GM19238 (cell line): ENCODE measurements at regions not wholly inside any gene's neighbourhood (a gene's known extent, or its start where the extent isn't known, plus 50 kb on each side); places are given as distances from the start of the nearest gene placed in this dataset.

Source experiments
- DNase-seq: peaks from one replicate; pipeline ENCODE4 v3.0.0; 2011; ENCODE audit warnings: low spot score; ENCODE audit not compliant: insufficient read length

- DNase-seq: no peak
Measured at GRCh38 chr14:71361336-71361735, 454.1 kb downstream of the PCNX1 start.

DNA sequence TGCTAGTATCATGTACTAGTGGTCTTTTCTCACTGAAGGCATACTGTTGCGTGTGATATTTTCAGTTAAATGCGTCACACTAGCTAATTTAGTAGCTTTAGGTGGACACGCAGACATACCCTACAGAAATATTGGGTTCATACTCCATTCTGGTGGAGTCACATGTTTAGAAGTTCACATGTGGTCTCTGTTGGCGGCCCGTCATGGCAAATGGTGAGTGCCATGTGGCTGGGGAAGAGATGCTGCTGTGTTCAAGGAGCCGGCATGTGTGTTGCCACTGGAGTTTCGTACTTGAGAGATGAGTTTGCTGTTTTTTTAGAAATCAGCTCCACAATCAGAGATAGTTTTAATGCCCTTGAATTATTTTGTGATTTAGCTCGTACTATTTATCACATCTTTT, 454.6 kb downstream of the PCNX1 start:
- DNase-seq: no peak

- DNase-seq: no peak
Measured at GRCh38 chr14:71362282-71362681, 455.0 kb downstream of the PCNX1 start.

DNA sequence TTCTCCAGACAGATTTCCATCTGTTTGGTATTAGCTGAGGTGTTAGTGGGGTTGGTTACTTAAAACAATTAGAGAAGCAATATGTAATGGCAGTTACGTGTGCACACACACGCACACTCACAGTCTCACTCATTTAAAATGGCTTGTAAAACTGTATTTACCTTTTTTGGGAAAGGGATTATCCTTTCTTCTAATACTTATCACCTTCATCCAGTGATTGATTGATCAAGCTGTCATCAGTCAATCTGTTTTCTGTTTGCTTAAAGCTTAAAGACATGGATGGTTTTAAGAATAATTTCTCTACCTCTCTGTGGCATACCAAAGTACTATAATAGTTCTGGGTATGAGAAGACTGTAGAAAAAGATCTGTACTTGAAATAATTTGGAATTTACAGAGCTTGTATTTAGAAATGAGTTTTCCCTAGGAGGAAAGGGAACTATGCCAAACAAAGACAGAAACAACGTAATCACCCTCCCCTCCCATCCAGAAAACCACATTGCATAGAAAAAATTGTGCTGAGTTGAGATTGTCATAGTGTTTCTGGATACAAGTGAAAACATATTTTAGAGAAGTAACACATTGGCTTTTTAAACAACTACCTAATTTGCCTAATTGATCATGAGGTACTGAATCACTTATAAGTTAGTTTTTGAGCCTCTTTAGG, 455.8 kb downstream of the PCNX1 start:
- no peak for DNase-seq

GRCh38 chr14:71363946-71364925, 457.0 kb downstream of the PCNX1 start:
- DNase-seq: no peak

- no peak for DNase-seq
Measured at GRCh38 chr14:71365361-71365760, 458.1 kb downstream of the PCNX1 start.

DNA sequence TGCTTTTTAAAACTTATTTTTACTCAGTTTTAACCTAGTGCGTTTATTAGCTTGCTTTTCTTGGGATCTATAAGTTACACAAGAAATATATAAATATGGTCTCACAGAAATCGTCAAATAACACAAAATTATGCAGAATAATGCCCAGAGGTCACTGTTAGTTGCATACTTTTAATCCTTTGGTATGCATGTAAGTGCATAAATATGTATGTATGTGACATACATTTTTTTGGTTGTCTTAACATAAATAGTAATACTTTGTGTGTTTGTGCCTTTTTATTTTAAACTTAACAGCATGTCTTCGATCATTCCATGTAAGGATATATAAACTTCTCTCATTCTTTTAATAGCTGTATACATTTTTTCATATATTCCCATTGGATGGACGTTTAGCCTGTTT, 459.6 kb downstream of the PCNX1 start:
- DNase-seq: no peak

GRCh38 chr14:71371711-71372396, 464.6 kb downstream of the PCNX1 start:
- no peak for DNase-seq

DNA sequence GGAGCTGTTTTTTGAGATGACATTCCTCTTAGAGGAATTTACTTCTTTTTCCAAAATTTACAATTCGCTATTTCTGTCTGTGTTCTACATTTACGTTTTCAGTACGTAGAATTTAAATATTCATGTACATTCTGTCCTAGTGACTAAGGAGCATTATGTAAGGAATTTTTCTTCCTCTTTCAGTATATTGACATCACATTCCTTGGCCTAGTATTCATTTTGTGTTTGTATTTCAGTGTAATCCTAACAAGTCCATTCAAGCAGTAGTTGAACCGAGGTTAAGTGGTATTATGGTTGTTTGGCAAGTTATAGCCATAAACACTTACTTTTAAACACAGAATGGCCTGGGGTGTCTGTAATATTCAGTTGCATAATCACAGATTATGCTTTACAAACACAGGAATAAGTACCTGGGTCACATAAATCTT, 465.2 kb downstream of the PCNX1 start:
- no peak for DNase-seq

DNA sequence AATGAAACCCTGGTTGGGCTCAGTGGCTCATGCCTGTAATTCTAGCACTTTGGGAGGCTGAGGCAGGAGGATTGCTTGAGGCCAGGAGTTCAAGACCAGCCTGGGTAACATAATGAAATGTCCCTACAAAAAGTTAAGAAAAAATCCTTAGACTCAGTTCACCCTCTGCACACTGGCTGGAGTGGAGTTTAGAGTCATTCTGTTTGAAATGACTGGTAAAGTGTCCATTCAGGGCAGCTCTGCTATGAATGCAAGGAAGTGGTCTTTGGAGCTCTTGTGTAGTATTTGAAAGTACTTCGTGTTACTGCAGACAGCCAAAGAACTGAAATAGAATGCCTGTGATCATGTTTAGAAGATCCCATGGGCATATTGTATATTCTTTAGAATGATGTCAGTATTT, 466.5 kb downstream of the PCNX1 start:
- no peak for DNase-seq

DNA sequence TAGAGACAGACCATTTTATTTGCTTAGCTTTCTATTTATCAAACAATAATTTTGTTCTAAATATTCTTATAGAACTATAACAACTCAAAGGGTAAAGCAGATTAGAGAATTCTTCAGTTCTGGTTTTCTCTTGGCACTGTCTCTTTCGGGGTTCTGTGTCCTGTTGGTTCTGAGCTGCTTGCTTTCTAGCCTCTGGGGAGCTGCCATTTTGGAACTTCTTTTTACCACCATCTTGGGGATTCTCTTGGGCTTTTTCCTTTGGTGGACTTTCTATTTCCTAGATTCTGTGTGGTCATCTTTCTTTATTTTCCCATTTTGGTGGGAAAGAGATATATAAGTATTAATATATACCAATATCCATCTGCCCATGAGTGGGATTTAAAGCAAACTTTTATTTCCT, 467.7 kb downstream of the PCNX1 start:
- DNase-seq: no peak

GRCh38 chr14:71377099-71377498, 469.8 kb downstream of the PCNX1 start:
- DNase-seq: no peak

DNA sequence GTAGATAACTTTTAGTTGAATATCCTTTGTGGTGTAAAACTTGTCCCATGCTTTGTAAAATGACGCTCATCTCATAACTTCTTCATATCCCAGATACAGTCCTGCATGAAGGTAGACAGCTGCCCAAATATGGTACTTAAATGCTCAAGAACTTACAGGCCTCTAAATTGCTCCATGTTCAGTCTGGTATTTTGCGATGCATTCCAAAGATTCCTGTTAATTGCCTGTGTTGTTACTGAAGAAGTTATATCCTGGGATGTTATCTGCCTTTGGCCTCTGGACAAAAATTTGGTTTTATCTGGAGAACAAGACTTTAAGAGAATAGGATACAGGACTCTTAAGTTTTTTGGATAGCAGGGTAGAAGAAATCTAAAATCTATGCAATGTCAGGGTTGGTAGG, 473.0 kb downstream of the PCNX1 start:
- DNase-seq: no peak

DNA sequence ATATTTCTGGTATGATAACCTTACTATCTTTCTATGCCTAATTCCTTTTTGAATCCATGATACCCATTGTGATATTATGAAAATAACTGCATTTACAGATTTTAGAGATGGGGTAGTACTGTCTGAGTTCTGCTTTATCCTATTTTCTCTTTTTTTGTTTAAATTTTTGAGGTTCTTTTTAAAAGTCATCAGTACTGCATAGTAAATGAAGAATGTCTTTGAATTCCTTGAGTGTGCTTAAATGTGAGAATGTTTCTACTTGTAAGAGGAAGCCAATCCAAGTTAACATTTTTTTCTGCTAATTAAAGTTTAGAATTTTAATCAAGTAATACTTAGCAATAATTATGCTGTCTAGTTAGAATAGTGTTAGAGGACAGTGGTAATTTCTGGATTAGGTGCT, 474.6 kb downstream of the PCNX1 start:
- DNase-seq: no peak

- DNase-seq: no peak
Measured at GRCh38 chr14:71382315-71382714, 475.1 kb downstream of the PCNX1 start.

- DNase-seq: no peak
Measured at GRCh38 chr14:71383510-71383909, 476.3 kb downstream of the PCNX1 start.

- no peak for DNase-seq
Measured at GRCh38 chr14:71384007-71384845, 477.0 kb downstream of the PCNX1 start.

DNA sequence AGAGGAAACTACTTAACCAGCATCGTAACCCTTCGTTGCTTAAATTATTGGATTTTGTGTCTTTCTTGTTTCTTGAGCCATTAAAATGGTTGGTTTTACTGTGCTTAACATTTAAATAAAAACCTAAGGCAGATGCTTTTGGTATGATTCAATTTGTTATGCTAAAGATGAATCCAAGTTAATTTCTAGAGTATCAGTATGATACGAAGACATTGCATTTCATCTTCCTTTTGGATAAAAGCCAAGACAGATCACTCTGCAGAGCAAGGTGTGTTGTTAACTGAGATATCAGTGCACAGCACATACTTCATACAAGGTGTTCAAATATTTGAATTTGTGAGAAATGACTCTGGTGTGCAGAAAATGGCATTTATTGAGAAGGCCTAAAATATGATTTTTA, 480.5 kb downstream of the PCNX1 start:
- no peak for DNase-seq

DNA sequence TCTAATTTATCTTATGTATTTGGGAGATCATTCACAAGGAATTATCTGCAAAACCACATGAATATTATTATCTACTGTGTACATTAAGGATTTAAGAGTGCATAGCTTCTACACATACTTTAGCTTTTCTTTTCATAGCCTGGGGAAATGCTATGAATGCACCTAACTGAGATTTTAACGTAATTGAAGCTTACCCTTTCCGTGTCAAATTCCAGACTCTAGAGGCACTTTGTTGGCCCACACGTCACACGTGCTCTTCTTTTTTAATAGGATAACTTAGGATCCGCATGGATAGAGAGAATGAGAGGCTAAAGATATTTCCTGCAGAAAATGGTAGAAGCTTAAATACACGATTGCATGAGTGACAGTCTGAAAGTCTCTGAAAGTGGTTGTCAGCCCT, 481.1 kb downstream of the PCNX1 start:
- DNase-seq: no peak

- DNase-seq: no peak
Measured at GRCh38 chr14:71388862-71389261, 481.6 kb downstream of the PCNX1 start.

DNA sequence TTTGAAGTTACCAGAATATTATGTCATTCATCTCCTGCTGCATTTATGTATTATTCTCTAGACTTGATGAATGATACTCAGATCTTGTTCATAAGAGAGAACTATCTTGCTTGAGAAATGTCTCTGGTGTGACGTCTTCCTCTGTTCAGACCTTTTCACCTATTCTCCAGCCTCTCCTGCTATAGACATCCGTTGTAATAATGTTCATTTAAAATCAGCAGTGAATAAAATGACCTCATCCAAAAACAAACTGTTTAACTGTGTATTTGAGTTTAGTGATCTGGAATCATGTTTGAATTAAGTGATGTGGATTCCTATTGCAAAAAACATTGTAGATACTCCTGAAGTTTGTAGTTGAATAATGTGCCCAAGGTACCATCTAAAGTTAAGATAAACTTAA, 487.1 kb downstream of the PCNX1 start:
- DNase-seq: no peak
